Cardiac septum (tissue), 1 donor: ENCODE measurements at regions not wholly inside any gene's neighbourhood (a gene's known extent, or its start where the extent isn't known, plus 50 kb on each side); places are given as distances from the start of the nearest gene placed in this dataset.

ENCODE experiments used
- DNase-seq: peaks from one replicate; pipeline ENCODE4 v3.0.0-alpha.2; 2020; ENCODE audit warnings: low spot score
- intact Hi-C: fragments of 100-400 bp; cut with DNase I; formaldehyde crosslinking; loops from one replicate; pipeline ENCODE4 v1.14.0; 2022
- donor health status: DM: no; HTN: no; CAD: no.

DNA sequence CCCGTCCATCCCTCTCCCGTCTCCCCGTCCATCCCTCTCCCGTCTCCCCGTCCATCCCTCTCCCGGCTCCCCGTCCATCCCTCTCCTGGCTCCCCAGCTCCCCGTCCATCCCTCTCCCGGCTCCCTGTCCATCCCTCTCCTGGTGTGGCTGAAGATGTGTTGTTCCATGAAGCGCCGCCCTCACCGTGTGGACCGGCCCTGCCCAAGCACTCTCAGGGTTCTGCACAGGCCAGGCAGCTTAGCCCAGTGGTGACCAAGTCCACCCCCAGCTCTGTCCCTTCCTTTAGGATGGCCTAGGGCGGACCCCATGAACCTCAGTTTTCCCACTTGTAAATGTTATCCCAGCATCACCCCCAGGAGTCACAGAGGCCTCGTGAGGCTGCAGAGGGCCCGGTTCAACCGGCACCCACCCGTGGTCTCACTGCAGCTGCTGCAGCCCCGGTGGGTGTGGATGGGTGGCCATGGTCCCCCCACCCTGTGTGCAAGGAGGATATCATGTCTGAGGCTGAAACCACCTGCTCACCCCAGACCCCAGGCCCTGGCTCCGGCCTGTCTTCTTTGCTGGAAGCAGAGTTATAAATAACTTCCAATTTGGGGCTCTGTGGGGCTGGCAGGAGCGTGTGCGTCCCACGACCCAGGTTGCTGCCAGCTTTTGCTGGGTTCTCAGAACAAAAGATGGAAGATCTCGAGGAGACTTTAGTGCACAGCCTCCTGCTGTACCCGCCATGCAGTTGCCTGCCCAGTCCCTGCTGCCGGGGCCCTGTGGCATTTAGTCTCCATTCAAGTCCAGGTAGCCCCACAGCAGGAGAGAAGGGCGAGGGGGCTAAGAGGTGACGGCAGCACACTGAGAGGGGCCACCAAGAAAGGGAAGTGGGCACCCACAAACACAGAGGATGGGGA lies 1147.8 kb downstream of the BRD1 start:
- intact Hi-C loops, result no loop called here
- no peak for DNase-seq

DNA sequence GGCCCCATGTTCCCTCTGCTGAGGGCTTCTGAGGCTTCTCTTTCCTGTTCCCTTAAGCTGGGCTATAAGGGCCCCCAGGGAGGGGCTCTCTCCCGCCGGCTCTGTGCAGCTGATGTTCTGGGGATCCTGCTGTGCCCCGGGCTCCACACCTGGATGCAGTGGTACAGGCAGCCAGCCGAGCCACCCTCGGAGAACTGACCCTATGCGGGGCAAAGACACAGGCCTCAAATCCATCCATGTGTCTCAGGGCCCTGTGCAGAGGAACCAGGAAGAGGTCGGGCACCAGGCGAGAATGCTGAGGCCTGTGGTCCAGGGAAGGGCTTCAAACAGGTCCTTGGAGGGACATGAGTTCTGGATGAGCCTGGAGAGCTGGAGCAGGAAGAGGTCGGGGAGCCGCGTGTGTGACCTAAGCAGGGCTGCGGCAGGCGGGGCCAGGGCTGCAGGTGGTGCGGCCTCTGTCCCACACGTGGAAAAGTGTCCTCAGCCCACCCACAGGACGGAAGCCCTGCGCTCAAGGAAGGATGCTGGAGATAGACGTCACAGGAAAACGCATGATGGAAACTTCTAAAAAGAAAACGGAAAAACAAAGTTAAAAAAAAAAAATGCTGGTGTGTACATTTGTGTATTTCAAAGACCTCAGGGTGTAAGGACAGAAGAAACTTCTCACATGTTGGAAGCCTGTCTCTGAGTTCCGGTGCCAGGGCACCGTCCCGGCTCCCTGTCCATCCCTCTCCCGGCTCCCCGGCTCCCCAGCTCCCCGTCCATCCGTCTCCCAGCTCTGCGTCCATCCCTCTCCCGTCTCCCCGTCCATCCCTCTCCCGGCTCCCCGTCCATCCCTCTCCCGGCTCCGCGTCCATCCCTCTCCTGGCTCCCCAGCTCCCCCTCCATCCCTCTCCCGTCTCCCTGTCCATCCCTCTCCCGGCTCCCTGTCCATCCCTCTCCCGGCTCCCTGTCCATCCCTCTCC lies 1149.2 kb downstream of the BRD1 start:
- DNase-seq, result no peak
- intact Hi-C loops, result no loop called here

DNA sequence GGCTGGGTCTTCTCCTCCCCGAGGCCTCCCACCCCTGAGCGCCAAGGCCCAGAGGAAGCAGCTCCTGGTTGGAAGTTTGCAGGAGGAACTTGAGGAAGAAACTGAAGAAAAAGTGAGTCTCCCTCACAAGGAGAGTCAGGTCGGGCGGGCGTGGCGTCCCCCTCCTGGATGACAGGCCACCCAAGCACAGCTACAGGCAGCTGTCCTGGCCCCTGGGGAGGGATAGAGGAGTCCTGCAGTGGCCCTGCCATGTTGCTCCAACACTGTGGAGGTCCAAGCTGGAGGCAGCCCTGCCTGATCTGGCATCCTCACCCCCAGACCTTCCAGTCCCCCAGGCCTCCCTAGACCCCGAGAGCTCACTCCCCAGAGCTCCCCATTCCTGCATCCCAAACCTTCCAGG lies 1150.1 kb downstream of the BRD1 start:
- intact Hi-C loops, result no loop called here
- DNase-seq, result no peak

DNA sequence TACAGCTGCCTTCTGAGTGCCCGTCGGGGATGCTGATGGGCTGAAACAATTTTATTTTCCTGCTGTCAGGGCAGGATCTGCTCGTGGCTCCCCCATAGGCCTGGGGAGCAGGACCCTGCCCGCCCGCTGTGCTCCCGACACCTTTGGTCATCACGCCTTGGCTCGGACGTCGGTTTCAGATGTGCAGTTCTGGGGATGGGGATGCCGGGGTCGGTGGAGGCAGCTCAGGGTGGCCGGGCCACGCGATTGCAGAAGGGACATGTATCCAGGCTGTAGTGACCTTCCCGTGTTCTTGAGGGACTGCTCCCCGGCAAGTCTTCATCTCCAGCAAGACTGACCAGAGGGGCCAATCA lies 1150.5 kb downstream of the BRD1 start:
- no peak for DNase-seq

DNA sequence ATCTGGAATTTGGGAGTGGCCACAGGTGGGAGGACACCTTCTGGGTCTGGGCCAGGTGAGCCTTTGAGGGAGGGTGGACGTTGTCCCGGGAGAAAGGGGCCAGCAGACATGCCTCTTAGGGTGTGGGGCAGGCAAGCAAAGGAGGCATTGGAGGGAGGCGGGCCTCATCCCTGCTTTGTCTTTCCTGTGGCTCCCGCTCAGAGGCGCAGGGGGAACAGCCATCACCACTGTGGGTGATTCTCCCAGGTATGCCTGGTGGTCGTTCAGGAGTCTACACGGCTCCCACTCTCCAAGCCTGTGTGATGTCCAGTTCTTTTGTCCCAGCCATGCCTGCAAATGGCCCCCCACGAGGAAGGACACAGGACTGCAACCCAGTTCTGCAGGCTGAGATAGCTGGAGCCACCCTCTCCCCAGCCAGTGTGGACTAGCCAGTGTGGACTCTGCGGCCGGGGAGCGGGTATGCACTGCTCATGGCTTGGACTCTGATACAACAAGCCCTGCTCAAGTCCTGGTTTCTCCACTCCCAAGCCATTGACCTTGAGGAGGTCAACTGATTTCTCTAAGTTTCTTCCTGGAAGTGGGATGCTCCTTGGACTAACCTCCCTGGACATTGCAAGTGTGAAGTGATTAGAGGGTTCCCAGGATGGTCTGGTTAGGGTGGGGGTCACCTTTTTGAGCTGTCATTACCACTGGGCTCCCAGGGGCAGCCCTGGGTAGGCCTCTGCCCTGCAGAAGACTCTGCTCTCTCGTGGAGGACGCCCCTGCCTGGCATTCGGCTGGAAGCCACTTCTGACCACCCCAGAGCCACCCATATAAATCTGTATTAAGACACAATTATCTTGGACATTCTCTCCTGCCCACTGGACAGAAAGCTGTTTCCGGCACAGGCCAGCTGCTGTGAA lies 1151.2 kb downstream of the BRD1 start:
- intact Hi-C loops, result no loop called here
- DNase-seq, result no peak

More for the DNA sequence above, 1150.5 kb downstream of the BRD1 start:
- intact Hi-C loops, result no loop called here

DNA sequence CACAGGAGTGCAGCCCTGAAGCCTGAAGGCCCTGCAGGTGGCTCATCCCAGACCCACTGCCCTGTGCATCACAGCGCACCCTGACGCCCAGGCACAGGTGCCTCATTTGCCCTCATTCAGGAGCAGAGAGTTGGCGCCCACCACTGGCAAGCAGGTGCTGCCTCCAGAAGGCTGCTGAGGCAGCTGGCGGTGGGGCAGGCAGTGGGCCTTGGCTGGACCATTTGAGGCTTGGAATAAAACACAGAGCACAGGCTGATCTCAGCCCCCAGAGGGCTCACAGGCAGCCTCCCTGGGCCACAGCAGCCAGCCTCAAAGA lies 1151.9 kb downstream of the BRD1 start:
- intact Hi-C loops, result no loop called here
- DNase-seq, result no peak

DNA sequence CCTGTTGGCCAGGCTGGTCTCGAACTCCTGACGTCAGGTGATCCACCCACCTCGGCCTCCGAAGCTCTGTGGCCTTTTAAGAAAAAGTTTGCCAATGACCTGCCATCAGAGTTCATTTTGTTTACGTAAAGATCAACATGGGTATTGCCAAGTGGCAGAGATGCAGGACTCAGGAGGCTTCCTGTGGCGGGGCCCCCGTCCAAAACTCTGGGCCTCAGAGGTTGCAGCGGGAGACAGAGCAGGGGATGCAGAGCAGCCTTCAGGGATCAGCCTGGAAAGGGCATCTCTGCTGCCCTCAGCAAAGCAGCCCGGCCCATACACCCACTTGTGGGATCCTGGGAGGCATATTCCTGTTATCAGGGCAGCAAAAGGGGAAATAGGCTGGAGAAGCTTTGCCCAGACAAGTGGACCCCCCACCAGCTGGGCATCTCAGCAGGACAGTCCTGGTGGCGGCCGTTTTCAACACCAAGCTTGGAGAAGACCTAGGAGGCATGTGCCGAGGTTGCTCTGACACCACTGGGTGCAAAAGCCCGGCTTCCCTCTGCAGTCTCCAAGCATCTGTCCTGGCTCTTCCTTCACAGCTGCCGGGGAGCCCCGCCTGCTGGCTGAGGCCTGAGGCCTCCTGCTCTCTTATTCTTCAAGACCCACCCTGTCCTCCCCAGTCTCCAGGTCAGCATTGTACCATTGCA lies 1152.4 kb downstream of the BRD1 start:
- intact Hi-C loops, result no loop called here
- DNase-seq, result no peak

DNA sequence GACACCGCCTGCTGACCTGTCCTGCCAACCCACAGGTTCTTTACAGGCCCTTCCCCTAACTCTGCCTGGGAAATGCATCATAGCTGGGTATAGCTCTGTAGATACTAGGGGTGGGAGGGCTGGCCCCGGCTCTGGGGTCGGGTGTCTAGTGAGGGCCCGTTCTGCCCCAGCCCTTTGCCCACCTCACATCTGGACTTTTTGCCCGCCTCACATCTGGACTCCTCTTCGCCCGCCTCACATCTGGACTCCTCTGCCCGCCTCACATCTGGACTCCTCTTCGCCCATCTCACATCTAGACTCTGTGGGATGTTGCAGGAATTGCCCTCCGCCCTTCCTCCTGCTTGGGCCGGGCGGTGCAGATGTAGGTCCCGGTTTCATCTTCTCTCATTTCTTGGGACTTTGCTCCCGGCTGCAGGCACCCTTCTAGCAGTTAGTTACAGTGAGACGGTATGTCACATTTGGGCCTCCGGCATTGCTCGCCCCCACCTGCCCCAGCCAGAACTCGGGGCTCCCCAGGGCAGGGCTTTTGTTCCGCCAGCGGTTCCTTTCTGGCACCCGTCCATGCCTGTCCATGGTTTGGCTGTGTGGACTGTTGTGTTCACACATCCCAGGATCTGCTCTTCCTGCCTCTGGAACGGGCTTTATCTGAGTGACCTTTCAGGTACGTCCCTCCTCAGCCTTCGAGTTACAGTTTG lies 1153.7 kb downstream of the BRD1 start:
- no peak for DNase-seq
- intact Hi-C loops, result no loop called here

DNA sequence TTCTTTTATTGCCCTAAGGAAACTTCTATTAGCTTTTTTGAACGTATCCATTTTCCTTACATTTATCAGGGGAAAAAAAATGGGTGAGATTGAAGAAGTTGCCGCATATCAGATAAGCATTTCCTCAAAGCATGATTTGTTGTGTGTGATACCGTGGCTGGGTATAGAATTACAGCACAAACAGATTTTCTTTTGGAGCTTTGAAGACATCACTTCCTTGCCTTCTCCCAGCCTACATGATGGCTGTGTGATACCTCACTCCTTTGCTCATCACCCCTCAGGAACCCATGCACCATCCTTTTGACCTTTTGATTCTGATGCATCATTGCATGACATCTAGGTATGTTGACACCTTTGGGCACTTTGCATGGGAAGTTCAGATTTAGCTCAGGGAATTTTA lies 1155.3 kb downstream of the BRD1 start:
- DNase-seq, result no peak
- intact Hi-C loops, result no loop called here

DNA sequence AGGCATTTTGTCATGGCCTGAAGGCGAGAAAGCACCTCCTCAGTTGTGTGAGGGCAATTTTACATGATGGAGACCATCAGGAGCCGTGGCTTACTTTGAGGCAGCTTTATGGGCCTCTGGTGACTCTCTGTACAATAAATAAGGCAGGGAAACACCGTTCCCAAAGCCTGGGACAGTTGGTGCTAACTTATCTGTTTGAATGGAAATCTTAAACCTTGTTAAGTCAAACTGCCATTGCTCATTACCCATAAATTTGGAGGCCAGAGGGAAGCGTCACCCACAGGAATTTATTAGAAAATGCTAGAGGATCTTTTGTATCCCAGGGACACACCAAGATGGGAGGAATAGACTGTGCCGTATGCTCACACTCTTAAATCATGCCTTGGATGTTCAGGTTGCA lies 1156.9 kb downstream of the BRD1 start:
- DNase-seq, result no peak
- intact Hi-C loops, result no loop called here

DNA sequence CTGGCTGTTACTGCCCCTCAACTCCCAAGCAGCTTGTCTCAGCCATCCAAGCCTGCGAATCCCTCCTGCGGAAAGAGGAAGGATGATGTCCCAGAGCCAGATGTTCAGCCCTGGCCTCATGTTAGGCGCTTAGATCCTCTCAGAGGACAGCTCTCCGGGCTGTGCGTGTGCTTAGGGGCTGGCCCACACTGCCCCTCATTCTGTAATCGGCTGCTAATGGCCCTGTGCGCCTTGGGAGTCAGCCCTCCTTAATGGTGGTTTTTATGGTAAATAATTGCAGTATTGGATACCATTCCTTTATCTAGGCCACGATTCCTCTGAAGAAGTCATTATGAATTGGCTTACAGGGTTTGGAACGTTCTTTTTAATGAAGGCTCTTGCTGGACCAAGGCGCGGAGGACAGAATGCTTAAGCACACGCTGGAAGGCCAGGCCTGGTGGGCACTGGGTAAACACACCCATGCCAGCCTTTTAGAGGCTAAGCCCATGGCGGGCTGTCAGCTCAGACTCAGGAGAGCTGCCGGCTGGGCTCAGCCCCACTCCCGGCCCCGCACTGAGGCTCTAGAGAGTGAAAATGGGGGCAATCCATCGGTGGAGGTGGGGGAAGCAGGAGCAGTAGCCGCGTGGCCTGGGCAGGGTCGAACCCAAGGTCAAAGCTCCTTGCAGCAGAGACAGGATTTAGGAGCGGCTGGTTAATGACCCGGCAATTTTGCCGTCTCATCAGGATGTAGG lies 1157.5 kb downstream of the BRD1 start:
- no peak for DNase-seq
- intact Hi-C loops, result no loop called here

DNA sequence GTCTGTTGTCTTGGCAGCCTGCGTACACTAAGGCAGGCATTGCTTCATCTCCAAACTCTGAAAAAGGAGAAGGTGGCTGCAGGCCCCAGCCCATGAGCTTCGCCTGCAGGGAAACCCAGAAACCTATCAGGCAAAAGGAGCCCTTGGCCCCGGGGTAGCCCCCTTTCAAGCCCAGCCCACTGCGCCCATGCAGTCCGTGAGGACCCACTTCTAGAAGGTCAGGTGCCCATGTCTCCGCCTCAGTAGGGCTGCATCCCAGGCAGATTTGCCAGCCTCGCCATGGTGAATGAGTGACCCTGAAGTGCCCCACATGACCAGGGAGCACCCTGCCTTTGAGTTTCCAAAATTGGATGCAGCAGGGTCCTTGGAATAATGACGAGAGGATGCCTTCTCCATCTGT lies 1158.4 kb downstream of the BRD1 start:
- intact Hi-C loops, result no loop called here
- no peak for DNase-seq

DNA sequence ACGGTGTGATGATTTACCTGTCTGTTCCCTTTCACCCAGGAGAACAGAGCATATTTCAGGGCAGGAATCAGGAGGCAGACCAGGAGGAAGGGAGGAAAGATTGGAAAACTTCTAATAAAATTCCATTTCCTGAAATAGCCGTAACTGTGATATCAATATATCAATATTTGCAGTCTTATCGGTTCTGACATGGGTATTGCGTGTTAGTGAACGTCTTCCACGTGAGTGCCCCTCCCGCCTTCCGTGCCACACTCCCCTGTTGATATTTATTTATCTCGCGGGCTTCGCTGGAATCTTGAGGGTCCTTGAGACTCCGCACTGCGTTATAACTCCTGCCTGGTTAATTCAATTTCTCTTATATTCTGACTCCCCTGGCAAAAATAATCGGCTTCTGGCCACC lies 1160.4 kb downstream of the BRD1 start:
- no peak for DNase-seq
- intact Hi-C loops, result no loop called here

DNA sequence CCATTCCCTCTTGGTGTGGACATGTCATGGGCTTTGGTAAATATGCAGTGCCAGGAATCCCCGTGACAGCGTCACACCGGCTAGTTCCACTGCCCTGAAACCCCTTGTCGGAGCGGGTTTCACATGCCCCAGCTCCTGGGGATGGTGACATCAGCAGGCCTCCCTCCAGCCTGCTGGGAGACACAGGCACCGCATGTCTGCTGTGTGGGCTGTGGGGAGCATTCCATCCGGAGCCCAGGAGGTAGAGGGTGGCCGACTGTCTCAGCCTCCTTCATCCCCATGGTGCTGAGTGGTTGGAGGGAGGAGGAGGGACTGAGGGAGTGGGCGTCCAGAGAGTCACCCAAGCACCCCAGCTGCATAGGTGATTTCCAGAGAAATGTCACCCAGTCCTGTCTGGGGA lies 1161.1 kb downstream of the BRD1 start:
- intact Hi-C loops, result no loop called here
- no peak for DNase-seq

DNA sequence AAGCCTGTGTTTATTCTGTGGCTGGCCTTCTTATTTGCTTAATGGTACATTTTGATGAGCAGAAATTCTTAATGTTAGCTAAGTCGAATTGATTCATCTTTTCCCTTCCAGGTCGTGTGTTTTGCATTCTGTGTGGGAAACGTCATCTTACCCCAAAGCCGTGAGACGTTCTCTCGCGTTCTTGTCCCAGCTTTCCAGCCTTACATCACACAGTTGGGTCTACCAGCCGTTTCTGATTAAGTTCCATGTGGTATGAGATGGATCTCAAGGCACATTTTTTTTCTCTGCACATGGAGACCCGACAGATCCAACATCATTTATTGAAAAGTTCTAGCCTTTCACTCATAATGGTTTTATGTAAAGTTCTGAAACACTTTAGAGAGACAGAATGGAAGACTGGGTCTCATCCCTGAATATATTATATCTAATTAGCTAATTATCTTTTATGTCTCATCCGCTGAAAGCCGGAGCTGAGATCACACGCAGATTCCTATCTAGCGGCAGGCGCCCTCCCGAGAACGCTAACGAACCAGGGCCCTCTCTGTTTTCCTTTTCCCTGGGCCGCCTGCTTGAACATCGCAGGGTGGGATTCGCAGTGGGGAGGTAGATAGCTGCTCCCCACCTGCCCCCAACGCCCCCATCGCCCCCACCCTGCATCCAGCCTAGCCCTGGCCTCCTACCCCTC lies 1162.2 kb downstream of the BRD1 start:
- intact Hi-C loops, result no loop called here
- no peak for DNase-seq

DNA sequence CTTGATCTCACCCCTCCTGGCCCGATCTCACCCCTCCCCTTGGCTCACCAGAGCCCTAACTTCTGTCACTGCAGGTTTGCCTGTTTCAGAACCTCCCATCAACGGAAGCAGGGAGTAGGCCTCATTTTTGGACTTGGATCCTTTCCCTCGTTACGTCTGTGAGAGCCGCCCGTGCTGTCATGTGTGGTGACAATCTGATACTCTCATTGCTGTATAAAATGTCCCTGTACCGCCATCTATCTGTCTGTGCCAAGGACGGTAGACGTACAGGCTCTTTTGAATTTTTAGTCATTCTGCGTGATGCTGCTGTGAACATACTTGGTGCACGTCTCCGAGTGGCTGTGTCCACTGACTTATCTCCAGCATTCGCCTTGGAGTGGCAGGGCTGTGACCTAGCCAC lies 1163.1 kb downstream of the BRD1 start:
- no peak for DNase-seq
- intact Hi-C loops, result no loop called here

DNA sequence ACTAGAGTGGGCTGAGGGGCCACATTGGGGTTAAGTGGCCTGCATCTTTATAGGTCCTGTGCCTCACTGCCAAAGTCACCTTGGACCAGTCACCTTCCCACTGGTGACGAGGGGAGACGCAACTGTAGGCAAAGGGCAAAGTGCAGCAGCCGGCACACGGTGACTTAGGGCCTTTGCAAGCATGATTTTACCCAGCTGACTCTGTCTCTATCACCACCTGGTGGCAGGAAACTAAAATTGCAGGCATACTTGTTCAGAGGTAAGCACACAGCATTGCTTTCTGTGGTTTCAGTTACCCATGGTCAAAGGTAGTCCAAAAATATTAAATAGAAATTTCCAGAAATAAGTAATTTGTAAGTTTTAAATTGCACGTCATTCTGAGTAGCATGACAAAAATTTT lies 1164.4 kb downstream of the BRD1 start:
- no peak for DNase-seq
- intact Hi-C loops, result no loop called here
